ENCODE measurements at regions not wholly inside any gene's neighbourhood (a gene's known extent, or its start where the extent isn't known, plus 50 kb on each side); places are given as distances from the start of the nearest gene placed in this dataset.

DNA sequence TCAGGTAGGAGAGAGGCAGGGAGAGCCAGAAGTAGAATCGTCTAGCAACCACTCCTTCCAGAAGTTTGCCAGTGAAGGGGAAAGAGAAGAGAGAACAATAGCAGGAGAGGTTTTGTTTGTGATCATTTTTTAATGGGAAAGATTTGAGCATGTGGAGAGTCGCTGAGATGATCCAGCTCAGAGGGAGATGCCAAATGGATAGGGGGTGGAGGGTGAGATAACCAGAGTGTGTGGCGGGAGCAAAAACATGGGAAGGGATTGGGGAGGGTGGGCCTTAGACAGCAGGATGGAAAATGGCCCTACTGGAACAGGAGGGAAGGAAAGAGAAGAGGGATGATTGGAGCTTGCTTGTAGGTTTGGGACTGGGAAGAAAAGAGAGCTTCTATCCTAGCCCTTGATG lies 269.8 kb downstream of the GLI2 start:
- TF ChIP-seq TAF1 (IDR thresholded peaks at IDR 0.05; ENCODE audit: low read depth) (no peak), CREB1 (IDR thresholded peaks at IDR 0.05; ENCODE audit: low read depth) (no peak), RAD21 (IDR thresholded peaks at IDR 0.05; ENCODE audit: low read depth) (no peak)
- TF ChIP-seq, protein P1, sequence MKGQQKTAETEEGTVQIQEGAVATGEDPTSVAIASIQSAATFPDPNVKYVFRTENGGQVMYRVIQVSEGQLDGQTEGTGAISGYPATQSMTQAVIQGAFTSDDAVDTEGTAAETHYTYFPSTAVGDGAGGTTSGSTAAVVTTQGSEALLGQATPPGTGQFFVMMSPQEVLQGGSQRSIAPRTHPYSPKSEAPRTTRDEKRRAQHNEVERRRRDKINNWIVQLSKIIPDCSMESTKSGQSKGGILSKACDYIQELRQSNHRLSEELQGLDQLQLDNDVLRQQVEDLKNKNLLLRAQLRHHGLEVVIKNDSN (IDR thresholded peaks at IDR 0.05): no peak
